SKM-1 treated with dmso at 0.1 percent for 144 hours (cell line): ENCODE measurements at regions not wholly inside any gene's neighbourhood (a gene's known extent, or its start where the extent isn't known, plus 50 kb on each side); places are given as distances from the start of the nearest gene placed in this dataset.

ENCODE experiments used
- DNase-seq: peaks from one replicate; lab custom pipeline; 2025; ENCODE audit not compliant: unreplicated experiment; lab: John Stamatoyannopoulos, UW

DNA sequence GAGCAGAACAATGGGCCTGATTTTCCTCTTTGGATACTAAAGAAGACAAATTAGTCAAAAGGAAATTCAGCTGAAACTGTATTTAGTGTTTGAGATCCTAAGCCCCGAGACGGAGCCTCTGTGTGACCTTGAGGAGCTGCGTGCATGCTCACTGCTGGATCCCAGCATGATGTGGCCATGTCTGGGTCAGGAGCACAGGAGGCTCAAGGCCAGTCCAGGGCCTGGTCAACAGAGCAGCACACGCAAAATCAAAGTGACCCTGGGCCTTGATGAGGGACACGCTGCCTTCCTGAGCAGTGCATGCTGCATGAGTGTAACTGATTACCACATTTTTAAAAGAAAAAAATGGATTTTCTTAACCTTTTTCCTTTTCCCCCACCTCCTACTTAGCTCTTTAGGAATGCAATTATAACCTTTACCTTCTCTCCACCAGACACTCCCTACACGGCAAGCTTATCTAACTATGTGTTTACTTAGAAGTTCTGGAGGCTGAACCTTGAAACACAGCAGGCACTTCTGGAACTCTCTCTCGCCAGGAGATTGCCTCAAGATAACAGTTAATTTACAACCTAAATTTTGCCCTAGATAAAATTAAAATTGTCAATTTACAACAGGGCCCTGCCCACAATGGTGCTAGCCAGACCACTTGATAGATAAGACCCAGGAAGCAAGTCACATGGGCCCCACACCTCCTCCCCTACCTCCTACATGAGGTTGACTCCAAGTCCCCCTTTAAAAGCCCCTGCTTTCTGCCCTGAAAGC, 144.6 kb downstream of the LRIG2 start:
- DNase-seq: no peak

GRCh38 chr1:113219377-113219776, 146.4 kb downstream of the LRIG2 start:
- DNase-seq: no peak

GRCh38 chr1:113219828-113220227, 146.8 kb downstream of the LRIG2 start:
- DNase-seq: no peak

DNA sequence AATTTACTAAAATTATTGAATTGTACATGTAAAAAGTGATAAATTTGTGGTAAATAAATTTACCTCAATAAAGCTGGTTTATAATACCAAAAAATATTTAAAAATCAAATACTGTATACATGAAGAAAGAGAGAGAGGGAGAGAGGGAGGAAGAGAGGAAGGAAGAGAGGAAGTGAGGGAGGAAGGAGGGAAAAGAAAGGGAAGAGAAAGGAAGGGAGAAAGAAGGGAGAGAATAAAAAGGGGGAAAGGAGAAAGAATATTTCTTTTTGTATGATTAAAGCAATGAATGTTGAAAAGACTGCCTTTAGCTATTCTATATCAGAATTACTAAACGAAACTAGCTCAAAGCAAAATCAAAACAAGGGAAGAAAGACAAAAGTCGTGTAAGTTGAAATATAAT, 150.0 kb downstream of the LRIG2 start:
- DNase-seq: no peak

- no peak for DNase-seq
Observed at GRCh38 chr1:113223546-113223945, 150.5 kb downstream of the LRIG2 start.

DNA sequence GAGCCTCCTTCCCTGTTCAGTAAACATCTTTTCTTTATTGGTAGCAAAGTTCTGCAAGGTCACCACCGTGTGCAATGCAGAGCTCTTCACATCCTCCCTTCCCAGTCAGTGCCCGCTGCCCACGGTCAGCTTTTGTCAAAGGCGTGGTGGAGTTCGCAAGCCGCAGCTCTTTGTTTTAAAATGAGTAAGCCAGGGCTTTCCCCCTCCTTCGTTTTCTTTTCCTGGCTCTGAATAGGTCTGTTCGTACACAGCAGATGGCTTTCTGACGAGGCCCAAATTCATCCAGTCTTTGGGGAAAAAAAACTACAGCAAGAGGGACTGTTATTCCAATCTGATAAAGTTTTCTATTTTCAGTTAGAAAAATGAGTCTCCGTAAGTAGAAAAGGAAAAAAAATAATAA, 153.2 kb downstream of the LRIG2 start:
- DNase-seq: no peak

GRCh38 chr1:113231866-113232265, 158.4 kb upstream of the MAGI3 start:
- DNase-seq: no peak

DNA sequence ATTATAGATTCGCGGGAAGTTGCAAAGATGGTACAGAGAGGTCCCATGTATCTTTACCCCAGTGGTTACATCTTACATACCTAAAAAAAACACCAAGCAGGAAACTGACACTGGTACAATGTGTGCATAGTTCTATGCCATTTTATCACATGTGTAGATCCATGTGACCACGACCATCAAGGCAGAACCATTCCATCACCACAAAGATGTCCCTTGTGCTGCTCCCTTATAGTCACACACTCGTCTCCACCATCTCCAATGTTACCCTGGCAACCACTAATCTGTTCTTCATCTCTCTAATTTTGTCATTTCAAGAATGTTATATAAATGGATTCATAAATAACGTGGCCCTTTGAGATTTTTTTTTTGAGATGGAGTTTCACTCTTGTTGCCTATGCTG, 156.9 kb upstream of the MAGI3 start:
- DNase-seq: no peak

DNA sequence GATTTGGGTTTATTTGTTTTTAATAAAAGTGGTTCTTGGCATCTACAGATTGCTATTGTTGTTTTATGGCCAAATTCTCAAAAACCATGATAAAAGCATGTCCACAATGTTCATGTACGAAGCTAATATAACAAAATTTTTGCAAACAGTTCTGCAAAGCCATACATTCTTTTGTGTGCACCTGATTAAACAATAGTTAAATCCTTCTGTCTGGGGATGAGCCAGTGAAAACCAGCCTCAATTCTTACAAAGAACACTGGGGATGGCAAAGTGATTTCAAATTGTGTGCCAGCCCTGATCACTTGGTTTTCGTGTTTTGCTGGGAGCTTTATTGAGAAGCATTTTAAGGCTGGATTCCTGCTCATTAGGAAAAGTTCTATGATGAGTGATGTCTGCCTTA, 149.1 kb upstream of the MAGI3 start:
- no peak for DNase-seq

GRCh38 chr1:113242481-113242880, 147.8 kb upstream of the MAGI3 start:
- DNase-seq: no peak

- DNase-seq: no peak
Observed at GRCh38 chr1:113243529-113243928, 146.8 kb upstream of the MAGI3 start.

DNA sequence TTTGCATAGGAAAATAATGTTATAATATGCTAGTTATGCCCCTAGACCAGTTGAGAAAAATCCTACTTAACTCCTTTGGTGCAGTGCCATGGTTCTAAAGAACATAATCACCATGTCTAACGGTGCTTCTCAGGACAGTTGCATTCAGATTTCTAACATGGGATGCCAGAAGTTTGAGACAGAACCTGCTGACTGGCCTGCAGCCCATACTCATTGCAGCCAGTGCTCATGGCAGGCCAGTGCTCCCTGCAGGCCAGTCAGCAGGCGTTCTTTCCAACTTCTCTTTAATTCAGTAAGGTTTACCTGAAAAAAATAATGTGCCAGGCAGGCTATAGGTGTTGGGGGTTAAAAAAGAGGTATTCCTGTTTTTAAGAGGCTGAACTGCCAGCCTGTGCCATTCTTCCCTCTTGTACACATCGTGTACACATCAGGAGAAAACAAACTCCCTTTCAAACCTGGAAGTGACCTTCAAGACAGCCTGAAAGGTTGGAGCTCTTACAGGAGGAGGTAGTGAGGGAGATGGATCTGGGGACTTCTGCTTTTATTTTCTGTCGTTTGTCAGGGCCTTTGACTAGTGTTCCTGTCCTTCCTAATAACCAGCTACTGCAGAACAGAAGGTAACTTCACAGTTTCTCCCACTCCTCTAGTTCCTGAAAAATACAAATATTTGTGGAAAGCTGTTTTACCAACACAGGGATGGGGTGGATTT, 146.0 kb upstream of the MAGI3 start:
- no peak for DNase-seq

- DNase-seq: no peak
Observed at GRCh38 chr1:113245252-113245651, 145.1 kb upstream of the MAGI3 start.

DNA sequence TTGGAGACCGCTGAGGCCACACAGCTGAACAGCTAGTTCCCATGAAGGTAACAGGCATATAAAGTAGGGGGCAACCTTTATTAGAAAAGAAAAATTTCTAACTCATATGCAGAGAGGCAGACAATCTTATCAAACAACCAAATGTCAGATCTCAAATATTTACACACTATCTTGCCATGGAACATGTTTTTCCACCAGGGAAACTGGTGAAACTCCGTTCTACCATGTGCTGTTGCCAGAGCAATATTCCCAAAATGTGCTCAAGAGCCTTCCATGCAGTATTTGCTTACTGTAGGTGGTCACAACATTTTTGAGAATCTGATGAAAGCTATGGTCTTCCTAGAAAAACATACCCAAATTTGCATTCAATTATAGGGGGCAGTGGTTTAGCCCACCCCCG, 143.4 kb upstream of the MAGI3 start:
- no peak for DNase-seq

- no peak for DNase-seq
Observed at GRCh38 chr1:113247355-113247754, 143.0 kb upstream of the MAGI3 start.

DNA sequence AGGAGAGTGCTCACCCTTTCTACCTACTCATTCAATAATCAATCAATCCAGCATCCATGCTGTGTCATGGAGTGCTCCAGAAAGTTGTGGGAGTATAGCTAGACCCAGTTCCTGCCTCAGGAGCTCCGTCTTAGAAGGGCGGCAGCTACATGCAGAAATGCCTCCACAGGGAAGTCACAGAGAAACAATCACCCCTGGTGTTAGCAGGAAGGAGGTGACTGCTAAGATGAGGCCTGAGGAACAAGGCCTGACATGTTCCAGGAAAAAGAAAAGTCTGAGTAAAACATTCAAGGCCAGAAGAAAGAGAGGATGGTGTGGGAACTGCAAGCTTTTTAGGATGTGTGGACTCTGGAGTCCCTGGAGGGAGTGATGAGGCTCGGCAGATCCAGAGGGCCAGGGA, 142.5 kb upstream of the MAGI3 start:
- no peak for DNase-seq

DNA sequence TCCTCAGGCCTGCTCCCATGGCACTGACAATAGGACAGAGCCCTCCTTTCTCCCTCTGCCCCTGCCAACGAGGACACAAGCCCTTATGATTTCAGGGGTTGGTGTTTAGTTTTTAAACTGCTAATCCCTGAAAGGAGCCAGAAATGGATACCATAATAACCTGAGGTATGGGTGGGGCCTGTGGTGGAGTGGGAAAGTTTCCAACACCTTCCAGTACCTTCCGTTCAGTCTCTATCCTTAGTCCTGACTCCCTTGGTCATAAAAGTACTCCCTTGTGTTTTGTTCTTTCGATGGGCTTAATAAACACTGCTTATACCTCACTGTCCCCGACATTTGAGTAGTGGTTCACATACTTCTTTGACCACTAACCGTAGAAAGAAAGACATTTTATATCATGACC, 141.8 kb upstream of the MAGI3 start:
- DNase-seq: no peak

GRCh38 chr1:113250161-113250560, 140.2 kb upstream of the MAGI3 start:
- no peak for DNase-seq

GRCh38 chr1:113252166-113252565, 138.1 kb upstream of the MAGI3 start:
- no peak for DNase-seq

DNA sequence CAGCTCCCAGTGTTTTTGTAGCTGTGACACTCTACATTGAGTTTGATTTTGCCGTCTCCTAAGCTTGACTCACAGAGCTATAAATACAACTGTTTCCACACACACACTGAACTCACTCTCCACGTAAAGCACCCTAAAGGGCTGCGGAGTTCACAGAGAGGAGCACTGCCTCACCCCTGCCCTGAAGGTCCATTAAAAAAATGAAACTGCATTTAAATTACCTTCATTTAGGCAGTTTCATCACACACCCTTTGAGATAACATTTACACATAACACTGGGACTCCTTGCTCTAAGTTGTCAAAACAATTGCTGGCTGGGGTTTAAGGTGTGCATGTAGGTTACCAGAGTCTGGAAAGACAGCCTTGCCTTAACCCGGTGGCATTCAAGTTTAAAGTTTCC, 137.1 kb upstream of the MAGI3 start:
- DNase-seq: no peak

DNA sequence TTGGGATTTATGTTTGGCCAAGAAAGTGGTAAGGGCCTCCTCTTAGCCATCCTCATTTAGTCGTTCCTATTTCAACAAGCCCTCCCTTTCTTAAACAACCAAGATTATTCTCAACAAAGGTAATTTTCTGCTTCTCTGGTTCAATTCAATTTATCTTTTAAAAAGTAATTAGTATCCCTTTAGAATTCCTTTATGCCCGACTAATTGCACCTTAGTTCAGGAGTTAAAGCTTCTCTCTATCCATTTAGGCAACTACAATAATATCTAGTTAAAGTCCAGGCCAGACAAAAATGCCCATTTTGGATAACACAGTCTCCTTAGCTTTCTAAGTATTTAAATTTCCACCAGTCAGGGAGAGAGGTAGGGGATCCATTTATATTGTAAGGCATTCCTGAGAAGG, 136.7 kb upstream of the MAGI3 start:
- no peak for DNase-seq

- DNase-seq: no peak
Observed at GRCh38 chr1:113255038-113255719, 135.1 kb upstream of the MAGI3 start.
